Esophagus muscularis mucosa (tissue), 4 donors: ENCODE measurements at regions not wholly inside any gene's neighbourhood (a gene's known extent, or its start where the extent isn't known, plus 50 kb on each side); places are given as distances from the start of the nearest gene placed in this dataset.
"Not testable (repeated sequence)": the region's sequence is repeated elsewhere in the genome, so short reads cannot be mapped to it uniquely, and the experiment has no call there.

Experiments
- DNase-seq: peaks from one replicate; pipeline ENCODE4 v3.0.0-alpha.2; 2017; ENCODE audit errors: extremely low spot score
- H3K27ac ChIP-seq, 4 donors: fragments of 200-600 bp; sonication (generic); replicated peaks in 1 of 4; 1 replicate in 3 of 4; 2 replicates in 1 of 4; pipeline ENCODE4 v1.5.1; 2016 to 2019; ENCODE audit warnings: mild to moderate bottlenecking in 1 of 4
- H3K27me3 ChIP-seq, 4 donors: fragments of 200-600 bp; sonication (generic); one replicate each; pipeline versions ENCODE4 v1.5.1 to v1.6.0; 2016 to 2019
- H3K36me3 ChIP-seq, 4 donors: fragments of 200-600 bp; sonication (generic); one replicate each; pipeline ENCODE4 v1.5.1; 2016 to 2019
- H3K4me1 ChIP-seq, 4 donors: fragments of 200-600 bp; sonication (generic); one replicate each; pipeline ENCODE4 v1.5.1; 2016 to 2019
- H3K4me3 ChIP-seq, 4 donors: fragments of 200-600 bp; sonication (generic); 1 replicate in 2 of 4; 2 replicates in 2 of 4; pipeline ENCODE4 v1.5.1; 2016 to 2019; ENCODE audit warnings: mild to moderate bottlenecking in 4 of 4, moderate library complexity in 1 of 4
- H3K9me3 ChIP-seq, 4 donors: fragments of 200-600 bp; sonication (generic); 1 replicate in 3 of 4; 2 replicates in 1 of 4; pipeline ENCODE4 v1.5.1; 2016 to 2019
- EP300 ChIP-seq: sonication (generic); formaldehyde crosslinking; IDR thresholded peaks from one replicate; pipeline ENCODE4 v1.6.1; 2017; ENCODE audit warnings: antibody characterized with exemption
- POLR2A ChIP-seq: fragments of 450-650 bp; IDR thresholded peaks from one replicate; pipeline ENCODE4 v1.6.1; 2017; ENCODE audit warnings: antibody characterized with exemption, moderate library complexity, mild to moderate bottlenecking, low read depth
- POLR2AphosphoS5 ChIP-seq, 2 donors: sonication (generic); formaldehyde crosslinking; IDR thresholded peaks; one replicate each; pipeline ENCODE4 v1.6.1; 2017; ENCODE audit warnings: antibody characterized with exemption in 2 of 2
- WGBS: methylation state at CpG from one replicate; pipeline ENCODE4 v1.1.5; 2018; 5-methylcytosine and 5-hydroxymethylcytosine counted together
- intact Hi-C: fragments of 100-400 bp; cut with DNase I; formaldehyde crosslinking; loops from one replicate; pipeline ENCODE4 v1.15.1; 2023
- TF ChIP-seq, protein P1 (sequence below), 3 experiments: fragments of 200-600 bp in 2 of 3; fragments of 450-650 bp in 1 of 3; sonication (generic) in 2 of 3; IDR thresholded peaks; one replicate each; pipeline ENCODE4 v1.5.1; 2017 to 2019; ENCODE audit warnings: antibody characterized with exemption in 3 of 3, mild to moderate bottlenecking in 2 of 3, moderate library complexity in 1 of 3

DNA sequence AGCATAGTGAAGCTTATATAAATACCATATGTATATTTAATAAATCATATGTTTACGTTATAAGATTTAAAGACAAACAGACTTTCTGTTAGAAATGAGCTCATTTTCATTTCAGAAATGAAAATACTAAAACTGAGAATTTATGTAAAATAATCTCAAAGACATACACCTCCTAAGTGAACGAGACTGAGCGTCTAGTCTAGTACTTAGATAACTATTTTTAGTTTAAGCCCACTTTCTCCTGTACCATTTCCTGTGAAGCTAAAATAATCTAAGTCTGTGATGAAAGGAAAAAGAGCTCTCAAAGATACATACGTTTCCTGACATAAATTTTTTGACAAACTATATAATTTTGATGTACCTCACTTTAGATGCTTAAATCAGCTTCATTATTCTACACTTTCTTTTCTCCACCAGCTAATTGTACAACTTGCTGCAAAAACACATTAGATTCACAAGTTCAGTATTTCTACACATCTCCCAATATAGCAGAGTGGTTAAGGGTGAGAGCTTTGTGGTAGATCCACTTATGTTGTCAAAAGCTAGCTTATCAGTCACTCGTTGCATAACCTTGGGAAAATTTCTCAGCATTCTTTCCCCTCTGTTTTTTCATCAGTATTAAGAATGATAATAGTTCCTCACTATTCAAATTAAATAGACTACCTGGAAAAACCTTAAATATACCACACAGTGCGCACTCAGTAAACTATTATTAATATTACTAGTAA lies 703.0 kb downstream of the PLOD2 start:
- DNase-seq, result no peak
- H3K4me1 ChIP-seq, result peaks cover 0 to 10% (median 8%) of the 10 kb centered on the region in 4 donors
- WGBS, result 73% methylated on average over 6 of the region's 6 CpGs
- no peaks in the 10 kb centered on the region for H3K9me3 ChIP-seq
- no peaks in the 10 kb centered on the region for H3K27me3 ChIP-seq
- TF ChIP-seq, protein P1, sequence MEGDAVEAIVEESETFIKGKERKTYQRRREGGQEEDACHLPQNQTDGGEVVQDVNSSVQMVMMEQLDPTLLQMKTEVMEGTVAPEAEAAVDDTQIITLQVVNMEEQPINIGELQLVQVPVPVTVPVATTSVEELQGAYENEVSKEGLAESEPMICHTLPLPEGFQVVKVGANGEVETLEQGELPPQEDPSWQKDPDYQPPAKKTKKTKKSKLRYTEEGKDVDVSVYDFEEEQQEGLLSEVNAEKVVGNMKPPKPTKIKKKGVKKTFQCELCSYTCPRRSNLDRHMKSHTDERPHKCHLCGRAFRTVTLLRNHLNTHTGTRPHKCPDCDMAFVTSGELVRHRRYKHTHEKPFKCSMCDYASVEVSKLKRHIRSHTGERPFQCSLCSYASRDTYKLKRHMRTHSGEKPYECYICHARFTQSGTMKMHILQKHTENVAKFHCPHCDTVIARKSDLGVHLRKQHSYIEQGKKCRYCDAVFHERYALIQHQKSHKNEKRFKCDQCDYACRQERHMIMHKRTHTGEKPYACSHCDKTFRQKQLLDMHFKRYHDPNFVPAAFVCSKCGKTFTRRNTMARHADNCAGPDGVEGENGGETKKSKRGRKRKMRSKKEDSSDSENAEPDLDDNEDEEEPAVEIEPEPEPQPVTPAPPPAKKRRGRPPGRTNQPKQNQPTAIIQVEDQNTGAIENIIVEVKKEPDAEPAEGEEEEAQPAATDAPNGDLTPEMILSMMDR (IDR thresholded peaks at IDR 0.05), result no peak
- no peak for TF ChIP-seq EP300
- no peak for TF ChIP-seq POLR2AphosphoS5 (IDR thresholded peaks at IDR 0.05)
- TF ChIP-seq POLR2A, result no peak
- H3K4me3 ChIP-seq, result no peak overlapping the region
- H3K36me3 ChIP-seq, result no peaks in the 10 kb centered on the region
- no peak overlapping the region for H3K27ac ChIP-seq
- intact Hi-C loops, result no loop called here

DNA sequence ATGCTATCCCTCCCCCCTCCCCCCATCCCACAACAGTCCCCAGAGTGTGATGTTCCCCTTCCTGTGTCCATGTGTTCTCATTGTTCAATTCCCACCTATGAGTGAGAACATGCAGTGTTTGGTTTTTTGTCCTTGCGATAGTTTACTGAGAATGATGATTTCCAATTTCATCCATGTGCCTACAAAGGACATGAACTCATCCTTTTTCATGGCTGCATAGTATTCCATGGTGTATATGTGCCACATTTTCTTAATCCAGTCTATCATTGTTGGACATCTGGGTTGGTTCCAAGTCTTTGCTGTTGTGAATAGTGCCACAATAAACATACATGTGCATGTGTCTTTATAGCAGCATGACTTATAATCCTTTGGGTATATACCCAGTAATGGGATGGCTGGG lies 701.3 kb downstream of the PLOD2 start:
- H3K27ac ChIP-seq, H3K36me3 ChIP-seq, H3K4me1 ChIP-seq, H3K4me3 ChIP-seq, intact Hi-C loops, DNase-seq, H3K27me3 ChIP-seq, H3K9me3 ChIP-seq: not testable (repeated sequence)
- WGBS, result 100% methylated on average over 1 of the region's 1 CpG

DNA sequence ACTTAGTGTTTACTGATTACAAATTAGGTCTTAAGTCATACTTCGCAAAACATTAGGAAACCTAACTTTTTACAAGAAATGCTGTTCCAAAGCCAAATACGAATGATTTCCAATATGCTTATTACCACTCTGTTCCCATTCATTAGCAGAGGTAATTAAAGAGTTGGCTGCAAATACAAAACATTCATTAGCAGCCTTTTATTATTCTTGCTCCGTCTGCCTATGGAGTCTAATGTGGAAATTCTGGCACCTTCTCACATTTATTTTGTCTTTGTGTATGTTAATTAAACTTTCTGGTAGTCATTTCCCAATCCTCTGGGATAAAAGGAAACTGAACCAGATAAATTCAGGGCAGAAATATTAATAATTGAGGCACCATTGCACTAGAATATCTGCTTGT lies 689.0 kb downstream of the PLOD2 start:
- intact Hi-C loops, result no loop called here

DNA sequence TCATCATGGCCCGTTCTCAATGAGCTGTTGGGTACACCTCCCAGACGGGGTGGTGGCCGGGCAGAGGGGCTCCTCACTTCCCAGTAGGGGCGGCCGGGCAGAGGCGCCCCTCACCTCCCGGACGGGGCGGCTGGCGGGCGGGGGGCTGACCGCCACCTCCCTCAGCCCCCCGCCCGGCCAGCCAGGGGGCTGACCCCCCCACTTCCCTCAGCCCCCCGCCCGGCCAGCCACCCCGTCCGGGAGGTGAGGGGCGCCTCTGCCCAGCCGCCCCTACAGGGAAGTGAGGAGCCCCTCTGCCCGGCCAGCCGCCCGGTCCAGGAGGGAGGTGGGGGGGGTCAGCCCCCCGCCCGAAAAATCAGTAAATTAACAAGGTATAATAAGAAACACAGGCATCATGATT lies 678.2 kb downstream of the PLOD2 start:
- H3K9me3 ChIP-seq, DNase-seq, H3K27me3 ChIP-seq, intact Hi-C loops, H3K36me3 ChIP-seq, H3K4me1 ChIP-seq, H3K4me3 ChIP-seq, H3K27ac ChIP-seq: not testable (repeated sequence)
- WGBS, result 99% methylated on average over 7 of the region's 25 CpGs

More for the DNA sequence above, 689.0 kb downstream of the PLOD2 start:
- Histone ChIP-seq H3K27ac (no peak overlapping the region), H3K4me1 (no peaks in the 10 kb centered on the region), H3K36me3 (no peaks in the 10 kb centered on the region), H3K9me3 (no peaks in the 10 kb centered on the region), H3K27me3 (no peaks in the 10 kb centered on the region), H3K4me3 (no peak overlapping the region)
- TF ChIP-seq, protein P1 (IDR thresholded peaks at IDR 0.05), result no peak
- TF ChIP-seq EP300 (no peak), POLR2A (no peak), POLR2AphosphoS5 (IDR thresholded peaks at IDR 0.05) (no peak)
- WGBS, result 87% methylated on average over 3 of the region's 3 CpGs
- DNase-seq, result no peak

- Histone ChIP-seq H3K27ac (no peak overlapping the region), H3K36me3 (no peaks in the 10 kb centered on the region), H3K9me3 (no peaks in the 10 kb centered on the region), H3K27me3 (no peaks in the 10 kb centered on the region), H3K4me1 (no peaks in the 10 kb centered on the region), H3K4me3 (no peak overlapping the region)
- TF ChIP-seq POLR2A (no peak), POLR2AphosphoS5 (IDR thresholded peaks at IDR 0.05) (no peak), EP300 (no peak)
- TF ChIP-seq, protein P1 (IDR thresholded peaks at IDR 0.05), result no peak
- intact Hi-C loops, result no loop called here
- 68% methylated on average over 3 of the region's 3 CpGs for WGBS
- no peak for DNase-seq
Observed at GRCh38 chr3:145483992-145484391, 677.0 kb downstream of the PLOD2 start.

DNA sequence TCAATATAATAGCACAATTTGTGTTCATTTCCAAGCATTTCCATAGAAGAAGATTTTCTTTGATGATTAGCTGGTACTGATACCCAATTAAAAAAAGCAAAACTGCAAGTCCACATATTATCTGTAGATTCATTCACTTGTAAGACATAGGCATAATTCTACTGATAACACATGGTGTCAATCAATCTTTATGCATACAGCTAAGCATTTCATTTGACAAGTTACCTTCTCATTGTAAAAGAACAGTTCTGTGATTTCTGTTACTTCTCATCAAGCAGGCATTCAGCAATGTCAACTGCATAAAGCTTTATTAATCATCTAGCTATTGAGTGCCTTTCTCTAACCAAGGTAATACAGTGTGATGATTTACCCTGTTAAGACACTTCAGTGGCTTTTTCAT lies 672.0 kb downstream of the PLOD2 start:
- intact Hi-C loops, result no loop called here
- Histone ChIP-seq H3K36me3 (no peaks in the 10 kb centered on the region), H3K9me3 (no peaks in the 10 kb centered on the region), H3K4me1 (no peaks in the 10 kb centered on the region), H3K27ac (no peak overlapping the region), H3K27me3 (no peaks in the 10 kb centered on the region), H3K4me3 (no peak overlapping the region)
- DNase-seq, result no peak
- TF ChIP-seq POLR2A, result no peak
